ENCODE measurements at regions not wholly inside any gene's neighbourhood (a gene's known extent, or its start where the extent isn't known, plus 50 kb on each side); places are given as distances from the start of the nearest gene placed in this dataset.

DNA sequence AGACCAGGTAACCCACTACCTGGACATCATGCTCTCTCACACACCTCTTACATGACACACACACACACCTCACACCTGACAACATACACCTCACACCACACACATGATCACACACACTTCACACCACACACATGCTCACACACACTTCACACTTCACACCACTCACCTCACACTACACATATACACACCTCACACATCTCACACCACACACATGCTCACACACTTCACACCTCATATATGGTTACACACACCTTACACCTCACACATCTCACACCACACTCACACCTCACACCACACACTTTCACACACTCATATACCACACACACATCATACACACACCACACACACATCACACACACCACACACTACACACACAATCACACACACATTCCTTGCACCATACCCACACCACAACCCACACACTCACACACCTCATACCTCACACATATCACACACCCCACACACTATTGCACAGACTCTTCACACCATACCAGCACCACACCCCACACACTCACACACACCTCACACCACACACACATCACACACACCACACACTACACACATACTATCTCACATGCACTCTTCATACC is 98.1 kb upstream of the PIEZO2 start:
- BruUV-seq (replicated peaks) = no TSS peak
- CTCF ChIA-PET (ENCODE audit: low intra/inter-chr PET ratio, low total read pairs) = no interaction called here
- TF ChIP-seq AGO2 (optimal IDR thresholded peaks at IDR 0.05; ENCODE audit: low read depth, low read length) (no peak), SMARCC2 (IDR thresholded peaks at IDR 0.05) (no peak), ZNF674 (CRISPR knock-in tag; IDR thresholded peaks at IDR 0.05; ENCODE audit: low read depth) (no peak), NBN (conservative IDR thresholded peaks at IDR 0.05) (0 out of 2 replicates have a peak, but pooled peaks have one; percentile 10), LCORL (IDR thresholded peaks at IDR 0.05) (peak; percentile 7; the same call in 1 of the 2 replicates), LCORL (CRISPR knock-in tag; IDR thresholded peaks at IDR 0.05) (no peak), TCF7 (IDR thresholded peaks at IDR 0.05; ENCODE audit: low read depth) (no peak), JUNB (CRISPR knock-in tag; IDR thresholded peaks at IDR 0.05; ENCODE audit: borderline replicate concordance) (0 out of 2 replicates have a peak, but pooled peaks have one; percentile 12), ZNF646 (CRISPR knock-in tag; IDR thresholded peaks at IDR 0.05) (peak; percentile 66; the same call in 1 of the 2 replicates)
- TF ChIP-seq, protein P1, sequence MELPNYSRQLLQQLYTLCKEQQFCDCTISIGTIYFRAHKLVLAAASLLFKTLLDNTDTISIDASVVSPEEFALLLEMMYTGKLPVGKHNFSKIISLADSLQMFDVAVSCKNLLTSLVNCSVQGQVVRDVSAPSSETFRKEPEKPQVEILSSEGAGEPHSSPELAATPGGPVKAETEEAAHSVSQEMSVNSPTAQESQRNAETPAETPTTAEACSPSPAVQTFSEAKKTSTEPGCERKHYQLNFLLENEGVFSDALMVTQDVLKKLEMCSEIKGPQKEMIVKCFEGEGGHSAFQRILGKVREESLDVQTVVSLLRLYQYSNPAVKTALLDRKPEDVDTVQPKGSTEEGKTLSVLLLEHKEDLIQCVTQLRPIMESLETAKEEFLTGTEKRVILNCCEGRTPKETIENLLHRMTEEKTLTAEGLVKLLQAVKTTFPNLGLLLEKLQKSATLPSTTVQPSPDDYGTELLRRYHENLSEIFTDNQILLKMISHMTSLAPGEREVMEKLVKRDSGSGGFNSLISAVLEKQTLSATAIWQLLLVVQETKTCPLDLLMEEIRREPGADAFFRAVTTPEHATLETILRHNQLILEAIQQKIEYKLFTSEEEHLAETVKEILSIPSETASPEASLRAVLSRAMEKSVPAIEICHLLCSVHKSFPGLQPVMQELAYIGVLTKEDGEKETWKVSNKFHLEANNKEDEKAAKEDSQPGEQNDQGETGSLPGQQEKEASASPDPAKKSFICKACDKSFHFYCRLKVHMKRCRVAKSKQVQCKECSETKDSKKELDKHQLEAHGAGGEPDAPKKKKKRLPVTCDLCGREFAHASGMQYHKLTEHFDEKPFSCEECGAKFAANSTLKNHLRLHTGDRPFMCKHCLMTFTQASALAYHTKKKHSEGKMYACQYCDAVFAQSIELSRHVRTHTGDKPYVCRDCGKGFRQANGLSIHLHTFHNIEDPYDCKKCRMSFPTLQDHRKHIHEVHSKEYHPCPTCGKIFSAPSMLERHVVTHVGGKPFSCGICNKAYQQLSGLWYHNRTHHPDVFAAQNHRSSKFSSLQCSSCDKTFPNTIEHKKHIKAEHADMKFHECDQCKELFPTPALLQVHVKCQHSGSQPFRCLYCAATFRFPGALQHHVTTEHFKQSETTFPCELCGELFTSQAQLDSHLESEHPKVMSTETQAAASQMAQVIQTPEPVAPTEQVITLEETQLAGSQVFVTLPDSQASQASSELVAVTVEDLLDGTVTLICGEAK (IDR thresholded peaks at IDR 0.05) = 0 out of 2 replicates have a peak, but pooled peaks have one; percentile 2
- TF ChIP-seq, protein P1 (CRISPR knock-in tag; IDR thresholded peaks at IDR 0.05) = no peak

More for the DNA sequence above, 98.1 kb upstream of the PIEZO2 start:
- FAIRE-seq (no peak), DNase-seq (ENCODE audit: low spot score) (no peak), ATAC-seq (no peak)
- Histone ChIP-seq H3K27ac (ENCODE audit: extremely low read length, insufficient read depth, low read length) (no peak overlapping the region), H3K4me1 (ENCODE audit: insufficient read depth, low read length) (no peaks in the 10 kb centered on the region), H3K9ac (ENCODE audit: insufficient read depth, low read depth, low read length) (no peak overlapping the region), H3K36me3 (replicated peaks in 1 of 2; ENCODE audit: control insufficient read depth in 1 of 2, insufficient read depth in 2 of 2, low read length in 2 of 2) (no peaks in the 10 kb centered on the region), H3K4me2 (ENCODE audit: low read depth, low read length) (no peak overlapping the region), H2AFZ (ENCODE audit: low read length) (no peak overlapping the region), H3K27me3 (ENCODE audit: control insufficient read depth in 1 of 2, insufficient read depth in 2 of 2, low read length in 2 of 2) (no peaks in the 10 kb centered on the region), H4K20me1 (ENCODE audit: insufficient read depth, low read length) (no peaks in the 10 kb centered on the region), H3K4me3 (replicated peaks in 1 of 3; ENCODE audit: insufficient read depth in 1 of 3, low read depth in 2 of 3, low read length in 3 of 3) (no peak overlapping the region), H3K79me2 (ENCODE audit: insufficient read depth, low read length) (no peaks in the 10 kb centered on the region), H3K9me3 (ENCODE audit: low read length) (no peaks in the 10 kb centered on the region)
- intact Hi-C loops (cut with micrococcal nuclease; ENCODE audit: unreplicated experiment) (no loop called here), in situ Hi-C loops (cut with HindIII; ENCODE audit: extremely low pct_ligation_motif_present, low pct_unique_long_range_greater_than_20kb) (no loop called here)
- POLR2A ChIA-PET = no interaction called here
